K562 (cell line): ENCODE measurements at regions not wholly inside any gene's neighbourhood (a gene's known extent, or its start where the extent isn't known, plus 50 kb on each side); places are given as distances from the start of the nearest gene placed in this dataset.

Source experiments
- ATAC-seq: fragments of 200-7000 bp; cut with Tn5 transposase; 3 replicates; pipeline ENCODE4 v1.9.1; 2020; ENCODE audit warnings: moderate library complexity
- BruUV-seq: library from RNA; stranded (reverse); fragments of 400-500 nt; replicated peaks from 2 replicates; lab custom pipeline; 2021; lab: Mats Ljungman, UMichigan
- CTCF ChIA-PET: fragments of 300-600 bp; formaldehyde crosslinking; extraction: SDS; loops from one replicate; lab custom pipeline; 2021; ENCODE audit warnings: low intra/inter-chr PET ratio; lab: Yijun Ruan, JAX
- POLR2A ChIA-PET: fragments of 300-600, 350-650 bp; sonication (Branson Sonifier 250); formaldehyde crosslinking; extraction: SDS; loops from one replicate; lab custom pipeline; 2021; ENCODE audit warnings: antibody characterized with exemption, inconsistent platforms; lab: Yijun Ruan, JAX
- DNase-seq, 4 experiments: peaks; one replicate each; pipeline versions ENCODE4 v3.0.0 to v3.0.0-alpha.2; 2011 to 2018; ENCODE audit warnings: low spot score in 3 of 4, mixed read lengths in 3 of 4; ENCODE audit errors: extremely low read depth in 1 of 4
- FAIRE-seq: peaks from 2 replicates; lab custom pipeline; 2011; peaks lifted over from hg19 to GRCh38; lab: Jason Lieb, UNC
- H2AFZ ChIP-seq: 2 replicates; pipeline ENCODE4 v1.6.0; 2011; ENCODE audit warnings: low read depth, low read length, control low read depth, inconsistent platforms
- H3K27ac ChIP-seq: fragments of 200-600 bp; 3 replicates; pipeline ENCODE4 v1.8.0; 2011; ENCODE audit warnings: low read depth, mild to moderate bottlenecking, control low read depth, inconsistent platforms, low read length, moderate library complexity, mixed read lengths; ENCODE audit errors: extremely low read depth
- H3K27me3 ChIP-seq, 2 experiments: fragments of 300-600 bp in 1 of 2; 2 replicates in 1 of 2; 3 replicates in 1 of 2; pipeline versions ENCODE4 v1.6.0 to v1.8.0; 2011; ENCODE audit warnings: inconsistent platforms in 2 of 2, low read length in 2 of 2, mild to moderate bottlenecking in 1 of 2, mixed read lengths in 1 of 2, moderate library complexity in 1 of 2; ENCODE audit not compliant: control insufficient read depth in 2 of 2, insufficient read depth in 2 of 2
- H3K36me3 ChIP-seq: fragments of 300-600 bp; 3 replicates; pipeline ENCODE4 v1.8.0; 2011; ENCODE audit warnings: mild to moderate bottlenecking, low read length, inconsistent platforms; ENCODE audit not compliant: control insufficient read depth, insufficient read depth
- H3K4me1 ChIP-seq, 2 experiments: fragments of 200-600 bp in 1 of 2; replicated peaks in 1 of 2; 2 replicates in 1 of 2; 3 replicates in 1 of 2; pipeline versions ENCODE4 v1.5.1 to v1.8.0; 2011; ENCODE audit warnings: inconsistent platforms in 2 of 2, low read length in 2 of 2, mild to moderate bottlenecking in 1 of 2, mixed read lengths in 1 of 2, moderate library complexity in 1 of 2; ENCODE audit not compliant: control insufficient read depth in 2 of 2, insufficient read depth in 2 of 2
- H3K4me2 ChIP-seq: 2 replicates; pipeline ENCODE4 v1.6.1; 2011; ENCODE audit warnings: low read length, control low read depth, inconsistent platforms, mixed read lengths; ENCODE audit not compliant: insufficient read depth
- H3K4me3 ChIP-seq: fragments of 200-600 bp; sonication (generic), shearing (Covaris generic); 2 replicates; pipeline ENCODE4 v1.5.1; 2016; ENCODE audit warnings: control low read depth, inconsistent platforms
- H3K79me2 ChIP-seq: fragments of 200-600 bp; 3 replicates; pipeline ENCODE4 v1.8.0; 2011; ENCODE audit warnings: low read length, inconsistent platforms; ENCODE audit not compliant: control insufficient read depth, insufficient read depth
- H3K9ac ChIP-seq, 2 experiments: 2 replicates each; pipeline versions ENCODE4 v1.6.0 to v1.6.1; 2011; ENCODE audit warnings: low read depth in 2 of 2, low read length in 2 of 2, control low read depth in 1 of 2, inconsistent platforms in 1 of 2, mild to moderate bottlenecking in 1 of 2, mixed read lengths in 1 of 2; ENCODE audit not compliant: insufficient read depth in 1 of 2
- H3K9me1 ChIP-seq: one replicate; pipeline ENCODE4 v1.6.0; 2011; ENCODE audit warnings: inconsistent platforms, mild to moderate bottlenecking, low read length, moderate library complexity; ENCODE audit not compliant: control insufficient read depth, insufficient read depth
- H3K9me3 ChIP-seq: replicated peaks from 2 replicates; pipeline ENCODE4 v1.5.1; 2011; ENCODE audit warnings: low read depth, low read length, inconsistent platforms; ENCODE audit not compliant: control insufficient read depth, insufficient read depth
- H4K20me1 ChIP-seq: replicated peaks from 2 replicates; pipeline ENCODE4 v1.6.1; 2011; ENCODE audit warnings: low read length, inconsistent platforms, mixed read lengths; ENCODE audit not compliant: control insufficient read depth, insufficient read depth
- RHOXF2B ChIP-seq: fragments of 250-450 bp; sonication (Bioruptor Pico); conservative IDR thresholded peaks from 2 replicates; pipeline ENCODE4 v1.5.1; 2021
- SMAD1 ChIP-seq: fragments of 150-350 bp; IDR thresholded peaks from 2 replicates; pipeline ENCODE4 v1.6.1; 2014; ENCODE audit warnings: low read length, low read depth; ENCODE audit not compliant: partially characterized antibody
- ZNF212 ChIP-seq: fragments of 450-650 bp; formaldehyde crosslinking; IDR thresholded peaks from 2 replicates; pipeline ENCODE4 v1.4.0; 2020; ENCODE audit warnings: mild to moderate bottlenecking
- ZNF507 ChIP-seq: conservative IDR thresholded peaks from 2 replicates; pipeline ENCODE4 v1.6.1; 2017; ENCODE audit warnings: missing genetic modification characterization, missing compliant biosample characterization
- WGBS: fragments of 100-300 bp; shearing (Covaris generic); methylation state at CpG from one replicate; pipeline ENCODE4 v1.1.6; 2016; ENCODE audit warnings: low coverage, mixed read lengths; ENCODE audit not compliant: insufficient coverage; ENCODE audit errors: missing lambda C conversion rate; 5-methylcytosine and 5-hydroxymethylcytosine counted together
- in situ Hi-C: fragments of 300-500 bp; cut with MboI; formaldehyde crosslinking; loops from 4 replicates; pipeline ENCODE4 v1.15.0; 2018; ENCODE audit warnings: inconsistent platforms, mixed read lengths
- intact Hi-C: fragments of 100-400 bp; cut with micrococcal nuclease; formaldehyde crosslinking; loops from 2 replicates; pipeline ENCODE4 v1.14.2; 2022
- TF ChIP-seq, protein P1 (sequence below), 2 experiments: fragments of 450-650 bp; IDR thresholded peaks; 2 replicates each; pipeline ENCODE4 v1.6.1; 2016; ENCODE audit warnings: mild to moderate bottlenecking in 2 of 2, borderline replicate concordance in 1 of 2, low read depth in 1 of 2, moderate library complexity in 1 of 2
- TF ChIP-seq, protein P2 (sequence below): fragments of 450-650 bp; IDR thresholded peaks from 2 replicates; pipeline ENCODE4 v1.6.1; 2016; ENCODE audit warnings: borderline replicate concordance
- TF ChIP-seq, protein P3 (sequence below): fragments of 250-450 bp; sonication (Bioruptor Pico); IDR thresholded peaks from 2 replicates; pipeline ENCODE4 v1.4.0; 2020; ENCODE audit warnings: mild to moderate bottlenecking, moderate library complexity

DNA sequence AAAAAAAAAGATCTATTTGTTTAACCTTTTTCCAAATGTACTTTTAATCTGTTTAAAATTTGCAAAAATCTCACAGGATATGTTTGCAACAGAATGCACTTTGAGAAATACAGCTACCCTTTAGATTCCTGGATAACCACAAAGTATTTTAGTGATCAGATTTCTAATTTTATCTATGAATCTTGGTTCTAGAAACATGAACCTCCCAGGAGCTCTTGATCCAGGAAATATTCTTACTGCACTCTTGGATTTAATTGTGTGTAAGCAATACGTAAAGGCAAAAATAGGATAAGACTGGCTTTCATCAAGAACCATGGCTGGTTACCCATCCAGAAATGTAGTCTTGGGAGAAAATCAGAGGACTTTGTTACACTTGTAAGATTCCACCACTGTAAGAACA lies 1581.8 kb upstream of the WWC1 start (continued):
- TF ChIP-seq, protein P1, sequence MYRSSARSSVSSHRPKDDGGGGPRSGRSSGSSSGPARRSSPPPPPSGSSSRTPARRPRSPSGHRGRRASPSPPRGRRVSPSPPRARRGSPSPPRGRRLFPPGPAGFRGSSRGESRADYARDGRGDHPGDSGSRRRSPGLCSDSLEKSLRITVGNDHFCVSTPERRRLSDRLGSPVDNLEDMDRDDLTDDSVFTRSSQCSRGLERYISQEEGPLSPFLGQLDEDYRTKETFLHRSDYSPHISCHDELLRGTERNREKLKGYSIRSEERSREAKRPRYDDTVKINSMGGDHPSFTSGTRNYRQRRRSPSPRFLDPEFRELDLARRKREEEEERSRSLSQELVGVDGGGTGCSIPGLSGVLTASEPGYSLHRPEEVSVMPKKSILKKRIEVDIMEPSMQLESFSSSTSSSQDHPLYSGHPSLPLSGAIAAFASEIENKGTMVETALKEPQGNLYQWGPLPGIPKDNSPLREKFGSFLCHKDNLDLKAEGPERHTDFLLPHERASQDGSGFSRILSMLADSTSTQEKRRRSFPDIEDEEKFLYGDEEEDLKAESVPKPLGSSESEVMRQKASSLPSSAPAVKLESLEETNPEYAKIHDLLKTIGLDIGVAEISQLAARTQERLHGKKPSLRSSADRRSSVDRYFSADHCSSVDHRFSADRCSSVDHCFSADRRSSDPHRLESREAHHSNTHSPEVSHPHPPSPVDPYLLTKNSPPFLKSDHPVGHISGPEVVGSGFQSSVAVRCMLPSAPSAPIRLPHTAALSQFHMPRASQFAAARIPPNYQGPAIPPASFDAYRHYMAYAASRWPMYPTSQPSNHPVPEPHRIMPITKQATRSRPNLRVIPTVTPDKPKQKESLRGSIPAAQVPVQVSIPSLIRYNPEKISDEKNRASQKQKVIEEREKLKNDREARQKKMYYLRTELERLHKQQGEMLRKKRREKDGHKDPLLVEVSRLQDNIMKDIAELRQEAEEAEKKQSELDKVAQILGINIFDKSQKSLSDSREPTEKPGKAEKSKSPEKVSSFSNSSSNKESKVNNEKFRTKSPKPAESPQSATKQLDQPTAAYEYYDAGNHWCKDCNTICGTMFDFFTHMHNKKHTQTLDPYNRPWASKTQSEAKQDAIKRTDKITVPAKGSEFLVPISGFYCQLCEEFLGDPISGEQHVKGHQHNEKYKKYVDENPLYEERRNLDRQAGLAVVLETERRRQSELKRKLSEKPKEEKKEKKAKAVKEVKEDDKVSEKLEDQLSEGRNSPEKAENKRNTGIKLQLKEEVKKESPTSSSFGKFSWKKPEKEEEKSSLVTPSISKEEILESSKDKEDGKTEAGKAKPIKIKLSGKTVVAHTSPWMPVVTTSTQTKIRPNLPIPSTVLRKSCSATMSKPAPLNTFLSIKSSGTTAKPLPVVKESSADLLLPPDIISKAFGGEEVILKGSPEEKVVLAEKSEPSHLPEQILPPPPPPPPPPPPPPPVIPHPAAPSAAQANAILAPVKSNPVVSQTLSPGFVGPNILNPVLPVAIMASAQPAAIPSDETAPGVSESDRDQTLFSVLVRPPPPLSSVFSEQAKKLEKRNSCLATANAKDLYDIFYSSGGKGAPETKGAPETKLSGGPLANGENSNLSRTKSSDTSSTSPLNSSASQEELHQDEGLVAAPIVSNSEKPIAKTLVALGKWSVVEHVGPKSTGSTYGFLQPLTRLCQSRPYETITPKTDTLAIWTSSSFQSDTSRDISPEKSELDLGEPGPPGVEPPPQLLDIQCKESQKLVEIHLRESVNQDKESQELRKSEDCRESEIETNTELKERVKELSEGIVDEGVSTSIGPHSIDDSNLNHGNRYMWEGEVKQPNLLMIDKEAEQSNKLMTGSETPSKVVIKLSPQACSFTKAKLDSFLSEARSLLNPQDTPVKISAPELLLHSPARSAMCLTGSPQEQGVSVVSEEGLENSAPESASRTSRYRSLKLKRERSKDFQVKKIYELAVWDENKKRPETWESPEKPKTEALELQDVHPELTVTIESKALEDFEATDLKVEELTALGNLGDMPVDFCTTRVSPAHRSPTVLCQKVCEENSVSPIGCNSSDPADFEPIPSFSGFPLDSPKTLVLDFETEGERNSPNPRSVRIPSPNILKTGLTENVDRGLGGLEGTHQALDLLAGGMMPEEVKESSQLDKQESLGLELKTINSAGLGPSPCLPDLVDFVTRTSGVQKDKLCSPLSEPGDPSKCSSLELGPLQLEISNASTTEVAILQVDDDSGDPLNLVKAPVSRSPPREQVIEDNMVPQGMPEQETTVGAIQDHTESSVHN (IDR thresholded peaks at IDR 0.05; ENCODE audit: borderline replicate concordance in 1 of 2, low read depth in 1 of 2): no peak
- TF ChIP-seq SMAD1: no peak

DNA sequence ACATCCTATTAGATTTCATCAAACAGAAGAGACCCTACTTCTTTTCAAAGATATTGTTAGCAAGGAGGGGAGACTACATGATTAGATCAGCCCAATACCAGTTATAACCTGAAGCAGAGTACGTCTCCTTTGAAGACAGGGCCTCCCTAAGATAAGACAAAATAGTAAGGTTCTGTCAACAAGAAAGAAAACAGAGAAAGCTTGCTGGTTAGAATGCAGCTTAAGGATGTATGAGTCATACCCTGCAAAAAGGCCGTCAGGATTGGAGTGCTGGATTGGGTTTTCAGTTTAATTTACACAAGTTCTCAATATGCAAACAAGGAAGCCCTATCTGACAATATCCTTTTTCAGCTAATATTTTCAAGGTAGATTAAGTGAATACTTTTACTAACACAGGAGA lies 1581.2 kb upstream of the WWC1 start:
- WGBS: 5% methylated on average over 2 of the region's 2 CpGs
- ATAC-seq: no peak
- H3K9ac ChIP-seq: no peak overlapping the region
- POLR2A ChIA-PET: no interaction called here
- H4K20me1 ChIP-seq: no peaks in the 10 kb centered on the region
- no TSS peak for BruUV-seq
- in situ Hi-C loops (no loop called here), intact Hi-C loops (no loop called here)
- no peaks in the 10 kb centered on the region for H3K79me2 ChIP-seq
- H3K4me2 ChIP-seq: no peak overlapping the region
- no peak for FAIRE-seq
- H3K4me1 ChIP-seq: no peaks in the 10 kb centered on the region
- no peaks in the 10 kb centered on the region for H3K9me3 ChIP-seq
- H3K27ac ChIP-seq: no peak overlapping the region
- TF ChIP-seq ZNF507 (no peak), ZNF212 (CRISPR knock-in tag) (no peak), RHOXF2B (CRISPR knock-in tag) (no peak)
- TF ChIP-seq, protein P2, sequence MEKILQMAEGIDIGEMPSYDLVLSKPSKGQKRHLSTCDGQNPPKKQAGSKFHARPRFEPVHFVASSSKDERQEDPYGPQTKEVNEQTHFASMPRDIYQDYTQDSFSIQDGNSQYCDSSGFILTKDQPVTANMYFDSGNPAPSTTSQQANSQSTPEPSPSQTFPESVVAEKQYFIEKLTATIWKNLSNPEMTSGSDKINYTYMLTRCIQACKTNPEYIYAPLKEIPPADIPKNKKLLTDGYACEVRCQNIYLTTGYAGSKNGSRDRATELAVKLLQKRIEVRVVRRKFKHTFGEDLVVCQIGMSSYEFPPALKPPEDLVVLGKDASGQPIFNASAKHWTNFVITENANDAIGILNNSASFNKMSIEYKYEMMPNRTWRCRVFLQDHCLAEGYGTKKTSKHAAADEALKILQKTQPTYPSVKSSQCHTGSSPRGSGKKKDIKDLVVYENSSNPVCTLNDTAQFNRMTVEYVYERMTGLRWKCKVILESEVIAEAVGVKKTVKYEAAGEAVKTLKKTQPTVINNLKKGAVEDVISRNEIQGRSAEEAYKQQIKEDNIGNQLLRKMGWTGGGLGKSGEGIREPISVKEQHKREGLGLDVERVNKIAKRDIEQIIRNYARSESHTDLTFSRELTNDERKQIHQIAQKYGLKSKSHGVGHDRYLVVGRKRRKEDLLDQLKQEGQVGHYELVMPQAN: no peak
- TF ChIP-seq, protein P3, sequence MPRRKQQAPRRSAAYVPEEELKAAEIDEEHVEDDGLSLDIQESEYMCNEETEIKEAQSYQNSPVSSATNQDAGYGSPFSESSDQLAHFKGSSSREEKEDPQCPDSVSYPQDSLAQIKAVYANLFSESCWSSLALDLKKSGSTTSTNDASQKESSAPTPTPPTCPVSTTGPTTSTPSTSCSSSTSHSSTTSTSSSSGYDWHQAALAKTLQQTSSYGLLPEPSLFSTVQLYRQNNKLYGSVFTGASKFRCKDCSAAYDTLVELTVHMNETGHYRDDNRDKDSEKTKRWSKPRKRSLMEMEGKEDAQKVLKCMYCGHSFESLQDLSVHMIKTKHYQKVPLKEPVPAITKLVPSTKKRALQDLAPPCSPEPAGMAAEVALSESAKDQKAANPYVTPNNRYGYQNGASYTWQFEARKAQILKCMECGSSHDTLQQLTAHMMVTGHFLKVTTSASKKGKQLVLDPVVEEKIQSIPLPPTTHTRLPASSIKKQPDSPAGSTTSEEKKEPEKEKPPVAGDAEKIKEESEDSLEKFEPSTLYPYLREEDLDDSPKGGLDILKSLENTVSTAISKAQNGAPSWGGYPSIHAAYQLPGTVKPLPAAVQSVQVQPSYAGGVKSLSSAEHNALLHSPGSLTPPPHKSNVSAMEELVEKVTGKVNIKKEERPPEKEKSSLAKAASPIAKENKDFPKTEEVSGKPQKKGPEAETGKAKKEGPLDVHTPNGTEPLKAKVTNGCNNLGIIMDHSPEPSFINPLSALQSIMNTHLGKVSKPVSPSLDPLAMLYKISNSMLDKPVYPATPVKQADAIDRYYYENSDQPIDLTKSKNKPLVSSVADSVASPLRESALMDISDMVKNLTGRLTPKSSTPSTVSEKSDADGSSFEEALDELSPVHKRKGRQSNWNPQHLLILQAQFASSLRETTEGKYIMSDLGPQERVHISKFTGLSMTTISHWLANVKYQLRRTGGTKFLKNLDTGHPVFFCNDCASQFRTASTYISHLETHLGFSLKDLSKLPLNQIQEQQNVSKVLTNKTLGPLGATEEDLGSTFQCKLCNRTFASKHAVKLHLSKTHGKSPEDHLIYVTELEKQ (CRISPR knock-in tag): no peak
- H3K9me1 ChIP-seq: no peaks in the 10 kb centered on the region
- H2AFZ ChIP-seq: no peak overlapping the region
- CTCF ChIA-PET: no interaction called here
- H3K27me3 ChIP-seq: no peaks in the 10 kb centered on the region
- H3K36me3 ChIP-seq: no peaks in the 10 kb centered on the region
- DNase-seq: no peak
- H3K4me3 ChIP-seq: no peak overlapping the region
